Non-pigmented ciliary epithelial cell (primary cell): ENCODE measurements at regions not wholly inside any gene's neighbourhood (a gene's known extent, or its start where the extent isn't known, plus 50 kb on each side); places are given as distances from the start of the nearest gene placed in this dataset.

Experiments
- DNase-seq: peaks from one replicate; pipeline ENCODE4 v3.0.0-alpha.2; 2010; ENCODE audit warnings: low read depth

- DNase-seq: no peak
These were observed 243.2 kb downstream of the PTBP2 start for GRCh38 chr1:96964761-96965160.

- DNase-seq: peak; percentile 59
These were observed 245.1 kb downstream of the PTBP2 start for GRCh38 chr1:96966536-96967138.

DNA sequence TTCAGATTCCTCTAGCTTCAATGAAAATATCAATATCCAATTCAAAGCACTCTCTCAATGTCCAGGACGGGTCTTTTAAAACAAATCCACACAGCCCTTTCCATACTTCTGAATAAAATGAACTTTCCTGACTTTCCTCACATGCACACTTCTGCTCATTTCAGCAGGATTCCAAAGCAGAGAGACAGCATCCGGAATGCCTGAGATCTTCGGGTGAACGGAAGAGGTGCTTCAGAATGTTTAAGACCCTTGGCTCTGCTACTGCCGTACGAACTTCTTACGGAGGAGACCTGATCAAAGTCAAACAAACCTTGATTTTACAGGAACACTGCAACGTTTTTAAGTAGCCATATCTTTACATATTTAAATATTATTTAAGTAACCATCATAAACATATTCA lies 245.7 kb downstream of the PTBP2 start:
- DNase-seq: no peak

GRCh38 chr1:96968541-96968940 lies 247.0 kb downstream of the PTBP2 start:
- DNase-seq: no peak

DNA sequence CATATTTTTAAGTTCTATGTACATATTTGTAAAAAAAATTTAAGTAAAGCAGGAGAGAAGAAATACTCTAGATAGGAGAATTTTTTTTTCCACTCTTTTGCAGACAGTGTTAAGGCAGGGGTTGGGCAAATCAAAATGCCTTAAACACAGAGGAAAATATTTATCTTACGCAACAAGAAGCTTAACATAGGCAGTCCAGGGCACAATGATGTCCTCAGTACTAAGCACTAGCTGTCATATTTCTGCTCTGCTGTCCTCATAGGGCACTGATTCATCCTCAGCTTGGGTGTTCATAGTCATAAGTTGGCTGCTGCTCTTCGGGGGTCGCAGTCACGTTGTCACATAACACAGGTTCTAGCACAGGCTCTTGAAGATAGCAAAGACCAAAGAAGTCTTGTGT lies 247.4 kb downstream of the PTBP2 start:
- no peak for DNase-seq

GRCh38 chr1:96969656-96970163 lies 248.1 kb downstream of the PTBP2 start:
- DNase-seq: no peak

GRCh38 chr1:96971439-96971838 lies 249.9 kb downstream of the PTBP2 start:
- no peak for DNase-seq

DNA sequence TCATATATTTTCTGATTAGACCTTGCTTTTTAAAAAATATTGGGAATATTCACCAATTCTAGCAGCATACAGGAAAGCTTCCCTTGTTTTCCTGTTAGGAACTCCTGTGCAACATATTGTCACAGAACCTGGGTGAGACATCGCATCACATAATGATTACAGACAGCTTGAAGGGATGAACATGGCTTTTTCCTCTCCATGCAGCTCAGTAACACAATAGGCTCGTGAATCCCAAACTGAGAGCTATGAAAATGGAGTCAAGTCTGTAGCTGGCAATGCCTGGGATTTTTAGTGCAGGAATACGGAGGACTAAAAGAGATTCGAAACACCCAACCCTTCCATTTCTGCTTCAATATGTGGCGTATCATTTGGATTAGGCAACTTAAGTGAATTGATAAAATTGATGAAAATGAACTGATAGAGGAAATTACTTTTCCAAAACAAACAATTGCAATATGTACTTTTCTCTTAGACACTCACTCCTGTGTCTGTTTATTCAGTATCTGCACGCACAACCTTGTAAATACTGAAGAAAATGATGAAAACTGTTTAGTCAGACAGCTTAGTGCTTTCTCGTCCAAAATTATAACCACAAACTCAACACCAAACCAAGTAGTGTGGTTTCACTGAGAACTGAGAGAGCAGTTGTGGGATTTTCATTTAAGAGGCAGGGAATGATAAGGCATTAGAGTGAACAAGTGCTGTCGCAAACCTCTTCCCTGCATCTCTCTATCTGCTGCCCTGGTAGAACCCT lies 250.4 kb downstream of the PTBP2 start:
- DNase-seq: no peak

DNA sequence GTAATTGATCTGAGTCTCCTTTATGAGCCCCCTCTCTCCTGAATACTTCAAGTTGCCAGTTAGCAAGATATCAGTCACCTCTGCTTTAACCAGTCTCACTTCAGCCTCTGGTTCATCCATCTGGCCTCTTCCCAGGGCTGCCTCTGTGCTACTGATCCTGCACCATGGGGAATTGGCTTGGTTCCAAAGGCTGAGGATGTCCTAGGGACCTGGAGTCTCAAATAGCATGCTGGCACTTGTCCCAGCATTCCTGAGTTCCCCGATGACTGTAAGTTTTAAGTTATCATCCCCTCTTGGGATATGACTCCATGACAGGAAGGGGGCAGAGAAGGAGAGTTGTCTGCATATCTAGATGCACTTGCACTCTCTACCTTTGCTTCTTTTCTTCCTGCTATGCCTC lies 252.0 kb downstream of the PTBP2 start:
- DNase-seq: no peak

- no peak for DNase-seq
These were observed 256.9 kb downstream of the PTBP2 start for GRCh38 chr1:96978444-96978843.

- DNase-seq: no peak
These were observed 257.3 kb downstream of the PTBP2 start for GRCh38 chr1:96978901-96979300.

- no peak for DNase-seq
These were observed 258.0 kb downstream of the PTBP2 start for GRCh38 chr1:96979304-96980268.

DNA sequence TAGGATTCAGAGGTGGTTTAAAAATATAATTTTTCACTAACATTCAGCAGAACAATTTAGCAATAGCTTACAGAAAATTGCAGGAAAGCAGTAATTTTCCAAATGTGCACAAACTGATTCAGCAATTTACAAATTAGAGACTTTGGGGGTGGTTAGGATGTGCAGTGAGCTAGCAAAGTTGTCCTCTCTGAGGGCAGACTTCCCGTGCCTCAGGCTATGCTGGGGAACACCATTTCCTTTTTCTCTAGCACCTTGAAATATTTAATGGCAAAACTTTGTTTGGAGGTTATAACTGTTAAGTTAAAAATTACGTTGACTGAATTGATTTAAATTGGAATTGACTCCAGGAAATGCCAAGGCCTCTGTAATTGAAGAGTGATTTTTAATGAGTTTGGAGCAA lies 258.9 kb downstream of the PTBP2 start:
- no peak for DNase-seq

DNA sequence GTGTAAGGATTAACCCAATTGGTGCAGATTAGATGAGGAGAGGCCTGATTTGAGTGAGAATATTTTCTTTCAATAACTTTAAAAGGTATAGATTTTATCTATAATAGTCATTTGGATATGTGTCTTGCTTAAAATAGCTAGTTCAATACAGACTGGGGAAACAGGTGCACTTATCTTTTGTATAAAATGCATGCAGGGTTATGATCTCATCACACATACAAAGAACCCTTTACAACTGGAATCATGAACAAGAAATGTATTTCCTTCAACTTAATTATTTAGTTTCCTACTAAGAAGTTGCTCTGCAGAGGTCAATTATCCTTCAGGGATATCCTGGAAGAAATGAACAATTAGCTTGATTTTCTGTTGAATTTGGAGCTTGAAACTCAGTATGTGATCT lies 259.6 kb downstream of the PTBP2 start:
- DNase-seq: no peak

DNA sequence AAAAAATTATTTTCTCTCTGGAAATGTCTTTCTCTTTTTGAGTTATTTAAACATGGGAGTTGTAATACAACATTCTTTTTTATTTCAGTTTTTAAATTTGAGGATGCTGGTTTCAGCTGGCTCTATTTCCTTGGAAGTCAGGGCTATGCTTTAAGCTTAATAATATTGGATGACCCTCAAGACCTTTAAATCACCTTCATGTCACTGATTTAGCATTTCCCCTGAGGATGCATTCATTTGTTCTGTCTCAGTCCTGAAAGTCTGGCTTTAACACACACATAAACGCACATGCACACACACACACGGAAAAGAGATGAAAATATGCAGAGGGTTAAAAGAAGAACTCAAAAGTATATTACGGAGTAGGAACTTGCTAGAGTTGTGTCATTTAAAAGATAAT lies 260.5 kb downstream of the PTBP2 start:
- no peak for DNase-seq

GRCh38 chr1:96983866-96984265 lies 262.3 kb downstream of the PTBP2 start:
- DNase-seq: no peak

DNA sequence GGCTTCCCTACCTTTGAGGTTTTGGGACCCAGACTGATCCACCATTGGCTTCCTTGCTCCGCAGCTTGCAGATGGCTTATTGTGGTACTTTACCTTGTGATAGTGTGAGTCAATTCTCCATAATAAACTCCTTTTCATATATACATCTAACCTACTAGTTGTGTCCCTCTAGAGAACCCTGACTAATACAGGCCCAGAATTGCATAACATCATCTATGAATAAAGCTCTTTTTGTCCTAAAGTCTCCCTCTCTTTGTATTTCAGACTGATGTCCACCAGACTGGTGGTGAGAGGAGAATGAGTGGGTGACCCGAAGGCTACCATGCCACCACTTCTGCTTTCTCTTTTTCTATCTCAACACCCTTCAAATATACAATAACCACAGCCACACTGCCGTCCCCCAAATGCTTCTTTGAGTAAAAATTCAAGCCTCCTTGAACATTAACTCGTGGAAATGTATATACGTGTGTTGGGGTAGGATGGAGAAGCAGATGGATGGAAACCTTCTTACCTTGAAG lies 265.7 kb downstream of the PTBP2 start:
- no peak for DNase-seq

DNA sequence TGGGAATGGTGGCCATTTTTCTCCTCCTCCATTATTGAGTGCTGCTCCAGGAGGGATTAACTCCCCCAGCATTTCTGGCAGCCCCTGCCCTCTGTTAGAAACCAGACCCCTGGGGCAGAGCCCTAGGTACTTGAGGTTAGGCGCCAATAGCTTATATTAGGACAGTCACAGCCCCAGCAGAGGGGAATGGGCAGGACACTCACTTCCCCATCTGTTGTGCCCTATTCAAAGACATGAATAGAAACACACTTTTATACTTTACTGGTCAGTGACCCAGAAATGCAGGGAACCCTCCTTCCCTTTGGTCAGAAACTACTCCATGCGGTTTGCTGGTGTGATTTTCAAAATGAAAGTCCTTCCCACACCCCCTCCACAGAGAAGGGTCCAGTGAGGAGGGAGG lies 267.7 kb downstream of the PTBP2 start:
- DNase-seq: no peak

GRCh38 chr1:96990136-96990535 lies 268.6 kb downstream of the PTBP2 start:
- no peak for DNase-seq

- DNase-seq: no peak
These were observed 269.7 kb downstream of the PTBP2 start for GRCh38 chr1:96991261-96991660.

GRCh38 chr1:96992871-96993270 lies 271.3 kb downstream of the PTBP2 start:
- DNase-seq: no peak

- no peak for DNase-seq
These were observed 273.8 kb downstream of the PTBP2 start for GRCh38 chr1:96995351-96995750.
